HepG2 (cell line): ENCODE measurements at regions not wholly inside any gene's neighbourhood (a gene's known extent, or its start where the extent isn't known, plus 50 kb on each side); places are given as distances from the start of the nearest gene placed in this dataset.

Source experiments
- ATAC-seq: fragments of 200-7000 bp; cut with Tn5 transposase; 3 replicates; pipeline ENCODE4 v1.9.1; 2020; ENCODE audit warnings: mild to moderate bottlenecking, moderate library complexity
- BruUV-seq: library from RNA; stranded (reverse); fragments of 400-500 nt; replicated peaks from 2 replicates; lab custom pipeline; 2021; lab: Mats Ljungman, UMichigan
- CTCF ChIA-PET: fragments of 300-600 bp; formaldehyde crosslinking; extraction: SDS; loops from one replicate; lab custom pipeline; 2021; ENCODE audit warnings: low total read pairs, inconsistent platforms, low intra/inter-chr PET ratio; lab: Yijun Ruan, JAX
- POLR2A ChIA-PET: fragments of 350-600 bp; sonication (Branson Sonifier 250); formaldehyde crosslinking; loops from one replicate; lab custom pipeline; 2020; ENCODE audit warnings: antibody characterized with exemption, inconsistent platforms; lab: Yijun Ruan, JAX
- DNase-seq: peaks from one replicate; pipeline ENCODE4 v3.0.0-alpha.2; 2015; ENCODE audit warnings: low spot score
- FAIRE-seq: peaks from 3 replicates; lab custom pipeline; 2011; peaks lifted over from hg19 to GRCh38; lab: Jason Lieb, UNC
- H2AFZ ChIP-seq: one replicate; pipeline ENCODE4 v1.6.1; 2011; ENCODE audit warnings: low read length, inconsistent platforms
- H3K27ac ChIP-seq: fragments of 300-600 bp; 3 replicates; pipeline ENCODE4 v1.8.0; 2011; ENCODE audit warnings: mixed run types, mild to moderate bottlenecking, mixed read lengths, low read length, inconsistent platforms; ENCODE audit not compliant: insufficient read depth; ENCODE audit errors: extremely low read length
- H3K27me3 ChIP-seq, 2 experiments: fragments of 200-600 bp in 1 of 2; 2 replicates in 1 of 2; 3 replicates in 1 of 2; pipeline versions ENCODE4 v1.6.0 to v1.8.0; 2011; ENCODE audit warnings: low read length in 2 of 2, mild to moderate bottlenecking in 2 of 2, moderate library complexity in 2 of 2, inconsistent platforms in 1 of 2; ENCODE audit not compliant: insufficient read depth in 2 of 2, control insufficient read depth in 1 of 2
- H3K36me3 ChIP-seq, 2 experiments: fragments of 200-600 bp in 1 of 2; replicated peaks in 1 of 2; 2 replicates in 1 of 2; 3 replicates in 1 of 2; pipeline versions ENCODE4 v1.5.1 to v1.8.0; 2011; ENCODE audit warnings: low read length in 2 of 2, inconsistent platforms in 1 of 2; ENCODE audit not compliant: insufficient read depth in 2 of 2, control insufficient read depth in 1 of 2
- H3K4me1 ChIP-seq: 2 replicates; pipeline ENCODE4 v1.5.1; 2012; ENCODE audit warnings: low read length, inconsistent platforms; ENCODE audit not compliant: insufficient read depth
- H3K4me2 ChIP-seq: 2 replicates; pipeline ENCODE4 v1.6.0; 2011; ENCODE audit warnings: low read depth, low read length, inconsistent platforms
- H3K4me3 ChIP-seq, 3 experiments: fragments of 200-600 bp in 1 of 3; sonication (generic), shearing (Covaris generic) in 1 of 3; replicated peaks in 1 of 3; 2 replicates each; pipeline ENCODE4 v1.5.1; 2011 to 2016; ENCODE audit warnings: low read length in 3 of 3, inconsistent platforms in 2 of 3, low read depth in 2 of 3, mild to moderate bottlenecking in 2 of 3, control low read depth in 1 of 3, mixed read lengths in 1 of 3; ENCODE audit not compliant: insufficient read depth in 1 of 3
- H3K79me2 ChIP-seq: one replicate; pipeline ENCODE4 v1.6.1; 2011; ENCODE audit warnings: low read length, inconsistent platforms; ENCODE audit not compliant: insufficient read depth
- H3K9ac ChIP-seq: 2 replicates; pipeline ENCODE4 v1.6.0; 2011; ENCODE audit warnings: mild to moderate bottlenecking, low read depth, low read length, inconsistent platforms; ENCODE audit not compliant: insufficient read depth
- H3K9me3 ChIP-seq: 2 replicates; pipeline ENCODE4 v1.5.1; 2012; ENCODE audit warnings: mild to moderate bottlenecking, low read length
- H4K20me1 ChIP-seq: 2 replicates; pipeline ENCODE4 v1.6.0; 2011; ENCODE audit warnings: inconsistent platforms, mild to moderate bottlenecking, low read length, moderate library complexity; ENCODE audit not compliant: insufficient read depth
- ISX ChIP-seq: sonication (generic); formaldehyde crosslinking; conservative IDR thresholded peaks from 2 replicates; pipeline ENCODE4 v1.5.0; 2020; ENCODE audit warnings: missing genetic modification reagents
- MED13 ChIP-seq: sonication (generic); formaldehyde crosslinking; IDR thresholded peaks from 2 replicates; pipeline ENCODE4 v1.5.0; 2020; ENCODE audit warnings: missing genetic modification reagents
- PLRG1 ChIP-seq: fragments of 450-650 bp; conservative IDR thresholded peaks from 2 replicates; pipeline ENCODE4 v1.6.1; 2016
- RAD51 ChIP-seq: fragments of 450-650 bp; IDR thresholded peaks from 2 replicates; pipeline ENCODE4 v1.6.1; 2016; ENCODE audit warnings: borderline replicate concordance
- XBP1 ChIP-seq: sonication (generic); formaldehyde crosslinking; IDR thresholded peaks from 2 replicates; pipeline ENCODE4 v1.5.0; 2020; ENCODE audit warnings: missing genetic modification reagents
- ZNF33A ChIP-seq: sonication (generic); formaldehyde crosslinking; IDR thresholded peaks from 2 replicates; pipeline ENCODE4 v1.5.1; 2020; ENCODE audit warnings: missing genetic modification reagents, mild to moderate bottlenecking, moderate library complexity, borderline replicate concordance
- WGBS: methylation state at CpG from one replicate; pipeline ENCODE4 v1.1.6; 2017; ENCODE audit warnings: low lambda C conversion rate; 5-methylcytosine and 5-hydroxymethylcytosine counted together
- in situ Hi-C: cut with HindIII; loops from 2 replicates; pipeline ENCODE4 v1.10.0; 2017; ENCODE audit warnings: low pct_unique_long_range_greater_than_20kb; ENCODE audit not compliant: extremely low pct_ligation_motif_present
- intact Hi-C: fragments of 100-400 bp; cut with micrococcal nuclease; formaldehyde crosslinking; loops from one replicate; pipeline ENCODE4 v1.10.0; 2022; ENCODE audit not compliant: unreplicated experiment
- TF ChIP-seq, protein P1 (sequence below): sonication (generic); formaldehyde crosslinking; IDR thresholded peaks from 2 replicates; pipeline ENCODE4 v1.9.0; 2021; ENCODE audit warnings: missing genetic modification reagents, borderline replicate concordance
- TF ChIP-seq, protein P2 (sequence below): sonication (generic); formaldehyde crosslinking; IDR thresholded peaks from 2 replicates; pipeline ENCODE4 v1.4.0; 2020; ENCODE audit warnings: missing genetic modification reagents
- TF ChIP-seq, protein P3 (sequence below): sonication (generic); formaldehyde crosslinking; IDR thresholded peaks from 2 replicates; pipeline ENCODE4 v1.8.0; 2022; ENCODE audit warnings: low read depth, missing genetic modification reagents
- TF ChIP-seq, protein P4 (sequence below): sonication (generic); formaldehyde crosslinking; IDR thresholded peaks from 2 replicates; pipeline ENCODE4 v1.8.0; 2022; ENCODE audit warnings: missing genetic modification reagents, low read depth, mild to moderate bottlenecking, borderline replicate concordance
- TF ChIP-seq, protein P5 (sequence below): sonication (generic); formaldehyde crosslinking; IDR thresholded peaks from 2 replicates; pipeline ENCODE4 v1.5.0; 2020; ENCODE audit warnings: missing genetic modification reagents

DNA sequence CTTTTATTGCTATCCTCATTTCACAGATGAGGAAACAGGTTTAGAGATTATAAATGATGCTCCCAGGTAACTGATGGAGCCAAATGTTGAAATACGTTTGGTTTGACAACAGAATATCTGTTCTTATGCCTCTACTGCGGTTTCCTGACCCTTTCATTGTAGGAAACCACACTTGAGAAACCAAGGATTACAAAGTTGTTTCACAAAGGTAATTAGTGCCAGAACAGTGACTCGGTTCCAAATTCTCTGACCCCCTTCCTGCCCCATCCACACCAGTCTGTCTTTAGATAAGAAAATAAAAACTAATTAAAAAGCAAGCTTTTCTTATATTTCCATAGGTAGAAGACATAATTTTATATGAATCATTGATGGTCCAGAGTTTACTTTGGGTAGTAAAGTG lies 393.7 kb upstream of the MBL2 start:
- no peak for FAIRE-seq

More for the DNA sequence above, 393.7 kb upstream of the MBL2 start:
- Histone ChIP-seq H3K79me2 (no peaks in the 10 kb centered on the region), H3K4me3 (no peak overlapping the region), H3K27me3 (no peaks in the 10 kb centered on the region; a peak in 1 of 5 replicates), H3K4me2 (no peak overlapping the region), H4K20me1 (no peaks in the 10 kb centered on the region), H3K4me1 (no peaks in the 10 kb centered on the region), H3K27ac (no peak overlapping the region), H2AFZ (no peak overlapping the region), H3K9me3 (no peaks in the 10 kb centered on the region), H3K9ac (no peak overlapping the region), H3K36me3 (no peaks in the 10 kb centered on the region)
- TF ChIP-seq, protein P1, sequence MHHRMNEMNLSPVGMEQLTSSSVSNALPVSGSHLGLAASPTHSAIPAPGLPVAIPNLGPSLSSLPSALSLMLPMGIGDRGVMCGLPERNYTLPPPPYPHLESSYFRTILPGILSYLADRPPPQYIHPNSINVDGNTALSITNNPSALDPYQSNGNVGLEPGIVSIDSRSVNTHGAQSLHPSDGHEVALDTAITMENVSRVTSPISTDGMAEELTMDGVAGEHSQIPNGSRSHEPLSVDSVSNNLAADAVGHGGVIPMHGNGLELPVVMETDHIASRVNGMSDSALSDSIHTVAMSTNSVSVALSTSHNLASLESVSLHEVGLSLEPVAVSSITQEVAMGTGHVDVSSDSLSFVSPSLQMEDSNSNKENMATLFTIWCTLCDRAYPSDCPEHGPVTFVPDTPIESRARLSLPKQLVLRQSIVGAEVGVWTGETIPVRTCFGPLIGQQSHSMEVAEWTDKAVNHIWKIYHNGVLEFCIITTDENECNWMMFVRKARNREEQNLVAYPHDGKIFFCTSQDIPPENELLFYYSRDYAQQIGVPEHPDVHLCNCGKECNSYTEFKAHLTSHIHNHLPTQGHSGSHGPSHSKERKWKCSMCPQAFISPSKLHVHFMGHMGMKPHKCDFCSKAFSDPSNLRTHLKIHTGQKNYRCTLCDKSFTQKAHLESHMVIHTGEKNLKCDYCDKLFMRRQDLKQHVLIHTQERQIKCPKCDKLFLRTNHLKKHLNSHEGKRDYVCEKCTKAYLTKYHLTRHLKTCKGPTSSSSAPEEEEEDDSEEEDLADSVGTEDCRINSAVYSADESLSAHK = no peak
- TF ChIP-seq ZNF33A (no peak), ISX (CRISPR knock-in tag) (no peak), RAD51 (no peak), PLRG1 (no peak), XBP1 (CRISPR knock-in tag) (no peak), MED13 (CRISPR knock-in tag) (no peak)
- TF ChIP-seq, protein P2, sequence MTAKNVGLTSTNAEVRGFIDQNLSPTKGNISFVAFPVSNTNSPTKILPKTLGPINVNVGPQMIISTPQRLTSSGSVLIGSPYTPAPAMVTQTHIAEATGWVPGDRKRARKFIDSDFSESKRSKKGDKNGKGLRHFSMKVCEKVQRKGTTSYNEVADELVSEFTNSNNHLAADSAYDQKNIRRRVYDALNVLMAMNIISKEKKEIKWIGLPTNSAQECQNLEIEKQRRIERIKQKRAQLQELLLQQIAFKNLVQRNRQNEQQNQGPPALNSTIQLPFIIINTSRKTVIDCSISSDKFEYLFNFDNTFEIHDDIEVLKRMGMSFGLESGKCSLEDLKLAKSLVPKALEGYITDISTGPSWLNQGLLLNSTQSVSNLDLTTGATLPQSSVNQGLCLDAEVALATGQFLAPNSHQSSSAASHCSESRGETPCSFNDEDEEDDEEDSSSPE (CRISPR knock-in tag) = no peak
- TF ChIP-seq, protein P3, sequence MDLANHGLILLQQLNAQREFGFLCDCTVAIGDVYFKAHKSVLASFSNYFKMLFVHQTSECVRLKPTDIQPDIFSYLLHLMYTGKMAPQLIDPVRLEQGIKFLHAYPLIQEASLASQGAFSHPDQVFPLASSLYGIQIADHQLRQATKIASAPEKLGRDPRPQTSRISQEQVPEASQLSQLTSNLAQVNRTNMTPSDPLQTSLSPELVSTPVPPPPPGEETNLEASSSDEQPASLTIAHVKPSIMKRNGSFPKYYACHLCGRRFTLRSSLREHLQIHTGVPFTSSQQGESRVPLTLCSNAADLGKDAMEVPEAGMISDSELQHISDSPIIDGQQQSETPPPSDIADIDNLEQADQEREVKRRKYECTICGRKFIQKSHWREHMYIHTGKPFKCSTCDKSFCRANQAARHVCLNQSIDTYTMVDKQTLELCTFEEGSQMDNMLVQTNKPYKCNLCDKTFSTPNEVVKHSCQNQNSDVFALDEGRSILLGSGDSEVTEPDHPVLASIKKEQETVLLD (CRISPR knock-in tag) = no peak
- TF ChIP-seq, protein P4, sequence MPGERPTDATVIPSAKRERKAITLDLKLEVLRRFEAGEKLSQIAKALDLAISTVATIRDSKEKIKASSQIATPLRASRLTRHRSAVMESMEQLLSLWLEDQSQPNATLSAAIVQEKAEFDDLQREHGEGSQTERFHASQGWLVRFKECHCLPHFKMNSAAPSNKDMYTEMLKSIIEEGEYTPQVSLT (CRISPR knock-in tag) = no peak
- TF ChIP-seq, protein P5, sequence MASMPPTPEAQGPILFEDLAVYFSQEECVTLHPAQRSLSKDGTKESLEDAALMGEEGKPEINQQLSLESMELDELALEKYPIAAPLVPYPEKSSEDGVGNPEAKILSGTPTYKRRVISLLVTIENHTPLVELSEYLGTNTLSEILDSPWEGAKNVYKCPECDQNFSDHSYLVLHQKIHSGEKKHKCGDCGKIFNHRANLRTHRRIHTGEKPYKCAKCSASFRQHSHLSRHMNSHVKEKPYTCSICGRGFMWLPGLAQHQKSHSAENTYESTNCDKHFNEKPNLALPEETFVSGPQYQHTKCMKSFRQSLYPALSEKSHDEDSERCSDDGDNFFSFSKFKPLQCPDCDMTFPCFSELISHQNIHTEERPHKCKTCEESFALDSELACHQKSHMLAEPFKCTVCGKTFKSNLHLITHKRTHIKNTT (CRISPR knock-in tag) = no peak
- DNase-seq (no peak), ATAC-seq (no peak)
- in situ Hi-C loops = no loop called here
- ChIA-PET CTCF (no interaction called here), POLR2A (no interaction called here)
- BruUV-seq = no TSS peak
- intact Hi-C loops = no loop called here
- WGBS = 10% methylated on average over 3 of the region's 3 CpGs
